HS-5 (cell line): ENCODE measurements at regions not wholly inside any gene's neighbourhood (a gene's known extent, or its start where the extent isn't known, plus 50 kb on each side); places are given as distances from the start of the nearest gene placed in this dataset.
A peak's percentile ranks its signal among the peaks of the same experiment; 100 is the strongest.

Source experiments
- DNase-seq: peaks from one replicate; pipeline ENCODE4 v3.0.0-alpha.2; 2012; ENCODE audit warnings: low read depth

DNA sequence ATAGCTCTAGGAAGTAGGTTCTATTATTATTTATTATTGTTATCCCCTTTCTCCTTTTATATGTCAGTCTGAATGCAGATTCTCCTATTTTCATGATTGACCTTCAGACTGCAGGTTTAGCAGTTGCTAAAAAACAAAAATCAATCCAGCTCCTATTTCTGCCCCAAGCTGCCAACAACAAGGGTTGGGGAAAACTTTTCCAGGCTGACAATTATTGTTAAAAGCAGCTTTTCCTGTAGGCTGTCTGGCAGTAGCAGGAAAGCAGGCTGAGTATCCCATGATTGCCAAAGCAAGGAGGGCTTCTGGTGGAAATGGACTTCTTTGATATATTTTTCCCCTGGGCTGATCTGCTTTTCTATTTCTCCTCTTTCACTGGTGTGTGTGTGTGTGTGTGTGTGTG is 78.0 kb upstream of the CTLA4 start:
- DNase-seq: no peak

- no peak for DNase-seq
Measured at GRCh38 chr2:203790134-203790852, 77.3 kb upstream of the CTLA4 start.

DNA sequence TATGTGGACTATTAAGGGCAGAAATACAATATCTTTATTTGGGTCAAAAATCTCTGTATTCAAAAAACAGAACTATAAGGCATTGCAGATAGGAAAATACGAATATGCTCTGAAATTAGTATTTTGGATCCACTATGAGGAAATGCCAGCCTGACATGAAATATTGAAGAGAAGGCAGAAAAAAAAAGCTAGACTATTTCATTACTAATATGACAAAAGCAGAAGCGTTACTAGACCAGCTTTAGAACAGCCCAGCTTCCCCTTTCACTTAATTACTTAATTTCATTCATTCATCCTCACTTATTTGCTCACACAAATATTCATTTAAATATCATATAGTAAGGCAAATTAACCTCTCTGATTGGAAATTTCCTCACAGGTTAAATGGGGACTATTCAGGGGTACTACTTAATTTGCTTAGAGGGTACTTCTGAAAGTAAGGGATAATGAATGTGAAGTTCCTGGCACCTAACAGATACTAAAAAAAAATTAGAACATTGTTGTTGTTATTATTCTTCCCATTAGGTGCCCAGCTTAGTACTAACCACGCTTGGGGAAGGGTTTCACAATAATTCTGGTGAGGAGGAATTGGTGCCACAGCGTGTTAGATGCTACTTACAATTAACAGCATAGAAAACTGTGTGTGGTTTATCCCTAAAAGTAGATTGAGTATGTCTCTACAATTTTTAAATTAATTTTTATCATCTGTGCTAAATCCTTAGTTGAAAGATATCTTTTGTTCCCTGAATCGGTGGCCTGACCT is 71.1 kb upstream of the CTLA4 start:
- no peak for DNase-seq

GRCh38 chr2:203797276-203797675 is 70.3 kb upstream of the CTLA4 start:
- no peak for DNase-seq

- no peak for DNase-seq
Measured at GRCh38 chr2:203797712-203798111, 69.9 kb upstream of the CTLA4 start.

- DNase-seq: no peak
Measured at GRCh38 chr2:203798296-203799087, 69.1 kb upstream of the CTLA4 start.

DNA sequence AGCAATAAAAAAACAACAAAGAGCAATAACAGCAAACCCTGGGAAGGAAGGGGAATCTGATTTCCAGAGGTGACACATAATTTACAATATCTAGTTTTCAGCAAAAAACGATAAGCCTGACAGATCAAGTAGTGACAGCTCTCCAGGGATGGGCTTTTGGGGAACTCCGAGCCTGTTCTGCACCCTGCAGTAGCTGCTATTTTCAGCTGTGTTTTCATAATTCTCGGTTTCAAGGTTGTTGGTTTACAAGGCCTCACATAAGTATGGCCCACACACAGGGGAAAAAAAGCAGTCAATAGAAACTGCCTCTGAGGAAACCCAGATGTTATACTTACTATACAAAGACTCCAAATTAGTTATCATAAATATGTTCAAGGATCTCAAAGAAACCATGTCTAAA is 67.7 kb upstream of the CTLA4 start:
- DNase-seq: no peak

DNA sequence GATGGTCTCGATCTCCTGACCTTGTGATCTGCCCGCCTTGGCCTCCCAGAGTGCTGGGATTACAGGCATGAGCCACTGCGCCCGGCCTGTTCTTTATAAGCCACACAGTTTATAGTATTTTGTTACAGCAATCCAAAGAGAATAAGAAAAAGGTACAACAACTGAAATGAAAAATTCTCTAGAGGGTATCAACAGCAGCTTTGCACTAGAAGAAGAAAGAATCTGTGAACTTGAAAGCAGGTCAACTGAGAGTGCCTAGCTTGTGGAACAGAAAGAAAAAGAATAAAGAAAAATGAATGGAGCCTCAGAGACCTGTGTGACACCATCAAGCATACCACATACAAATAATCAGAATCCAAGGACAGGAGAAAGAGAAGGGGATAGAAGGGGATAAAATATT is 66.8 kb upstream of the CTLA4 start:
- no peak for DNase-seq

DNA sequence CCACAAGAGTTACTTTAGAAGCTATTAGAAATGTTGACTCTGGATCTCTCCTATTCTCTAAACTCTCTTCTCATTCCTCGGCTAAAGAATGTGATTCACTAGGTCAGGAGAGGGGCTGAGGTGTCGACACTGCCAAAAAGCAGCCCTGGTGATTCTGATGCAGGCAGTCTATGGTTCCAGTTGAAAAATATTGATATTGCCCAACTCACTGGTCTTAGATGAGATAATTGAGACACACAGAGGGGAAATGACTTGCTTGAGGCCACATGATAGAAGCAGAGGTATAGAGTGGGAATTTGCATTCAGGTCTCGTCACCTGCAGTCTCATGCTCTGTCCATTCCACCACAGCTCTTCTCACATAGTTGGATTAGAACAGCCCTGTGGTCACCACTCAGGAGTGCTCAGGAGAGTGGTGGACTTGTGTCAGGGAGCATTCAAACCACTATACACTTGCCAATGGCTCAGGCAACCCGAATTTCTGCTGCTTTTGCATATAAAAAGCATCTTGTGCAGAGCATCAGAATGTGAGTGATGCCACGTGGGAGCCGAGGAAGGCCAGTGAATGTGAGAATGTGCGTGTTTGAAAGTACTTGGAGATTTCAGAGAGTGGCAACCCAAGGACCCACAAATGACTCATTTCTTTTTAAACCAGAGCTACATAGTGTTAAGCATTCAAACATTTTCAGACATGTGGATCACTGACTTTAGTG is 65.1 kb upstream of the CTLA4 start:
- no peak for DNase-seq

- DNase-seq: no peak
Measured at GRCh38 chr2:203803053-203803429, 64.5 kb upstream of the CTLA4 start.

DNA sequence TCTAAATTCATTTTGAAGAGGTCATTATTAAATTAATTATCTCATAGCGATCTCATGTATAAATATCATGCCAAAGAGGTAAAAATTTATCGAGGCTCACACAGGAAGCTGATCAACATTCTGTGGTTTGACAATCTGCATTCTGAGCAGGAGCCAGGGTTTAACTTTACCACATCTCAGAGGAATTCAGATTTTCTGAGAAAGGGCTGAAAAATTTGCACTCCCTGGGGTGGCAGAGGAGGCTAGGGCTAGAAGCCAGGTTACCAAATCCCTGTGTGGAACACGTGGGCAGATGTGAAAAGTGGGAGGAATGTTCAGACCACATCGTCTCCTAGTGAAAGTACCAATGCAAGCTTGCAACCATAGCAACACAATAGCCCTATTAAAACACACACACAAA is 63.5 kb upstream of the CTLA4 start:
- peak; percentile 97 for DNase-seq

- no peak for DNase-seq
Measured at GRCh38 chr2:203804764-203805485, 62.6 kb upstream of the CTLA4 start.

GRCh38 chr2:203805486-203805838 is 62.1 kb upstream of the CTLA4 start:
- DNase-seq: no peak

DNA sequence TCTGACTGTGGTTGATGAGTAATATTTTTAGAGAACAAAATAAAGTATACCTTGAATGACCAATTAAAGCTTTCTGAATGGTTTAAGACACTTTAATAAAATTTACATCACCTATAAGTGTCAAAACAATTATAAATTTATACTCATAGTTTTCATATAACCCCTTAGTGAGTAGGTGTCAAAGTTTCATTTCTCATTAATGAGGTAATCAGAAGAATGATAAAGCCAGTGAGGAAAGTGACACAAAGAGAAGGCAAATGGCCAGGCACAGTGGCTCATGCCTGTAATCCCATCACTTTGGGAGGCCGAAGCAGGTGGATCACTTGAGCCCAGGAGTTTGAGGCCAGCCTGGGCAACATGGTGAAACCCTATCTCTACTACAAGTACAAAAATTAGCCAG is 60.8 kb upstream of the CTLA4 start:
- no peak for DNase-seq

- DNase-seq: peak; percentile 93
Measured at GRCh38 chr2:203808046-203808750, 59.4 kb upstream of the CTLA4 start.

- DNase-seq: peak; percentile 46
Measured at GRCh38 chr2:203809084-203809521, 58.5 kb upstream of the CTLA4 start.

DNA sequence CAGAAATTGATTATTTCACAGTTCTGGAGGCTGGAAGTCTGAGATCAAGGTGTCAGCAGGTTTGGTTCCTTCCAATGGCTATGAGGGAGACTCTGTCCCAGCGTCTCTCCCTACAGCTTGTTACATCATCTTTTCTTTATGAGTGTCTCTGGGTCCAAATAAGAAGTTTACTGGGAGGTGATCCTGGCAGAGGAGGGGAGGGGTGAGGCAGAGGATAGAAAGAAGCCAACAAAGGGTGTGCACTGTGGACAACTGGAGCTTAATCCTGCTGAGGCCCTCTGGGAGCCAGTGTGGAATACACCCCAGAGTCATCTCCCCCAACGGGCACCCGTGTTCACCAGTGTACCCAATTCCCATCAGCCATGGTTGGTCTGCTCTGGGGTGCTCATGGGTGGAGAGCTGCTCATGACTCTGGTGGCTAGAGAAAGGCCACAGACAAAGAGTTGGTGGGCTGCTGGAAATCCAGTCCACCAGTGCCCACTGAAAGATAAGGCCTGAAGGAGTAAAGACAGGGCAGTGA is 57.5 kb upstream of the CTLA4 start:
- DNase-seq: no peak

DNA sequence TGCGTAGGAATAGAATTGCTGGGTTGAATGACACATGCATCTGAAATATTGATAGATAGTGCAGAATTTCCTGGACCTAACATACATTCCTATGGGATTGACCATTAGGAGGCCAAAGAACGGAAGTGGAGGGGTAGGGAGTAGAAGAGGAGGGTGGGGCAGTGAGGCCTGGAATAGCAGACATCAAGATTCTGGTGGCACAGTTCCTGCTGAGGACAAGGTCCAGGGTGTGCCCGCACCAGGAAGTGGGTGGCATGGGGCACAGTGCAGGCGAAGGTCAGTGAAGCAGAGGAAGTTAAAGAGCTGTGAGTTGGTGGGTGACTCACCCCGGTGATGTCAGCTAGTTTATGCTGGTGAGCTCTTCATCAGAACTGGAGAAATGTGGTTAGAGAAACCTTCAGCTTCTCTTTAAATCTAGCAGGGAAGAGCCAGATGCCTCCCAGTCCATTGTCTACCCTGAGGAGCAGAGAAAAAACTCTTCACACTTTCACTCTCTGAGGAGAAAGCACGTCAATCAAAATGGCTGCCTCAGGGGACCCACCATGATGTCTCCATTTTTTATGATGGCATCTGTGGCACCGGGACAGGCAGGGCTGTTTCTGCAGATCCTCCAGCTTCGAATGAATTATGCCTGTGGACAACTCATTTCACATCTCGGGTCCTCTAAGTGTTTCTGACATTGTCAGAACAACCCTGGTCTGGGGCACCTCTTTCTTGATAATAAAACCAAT is 55.9 kb upstream of the CTLA4 start:
- DNase-seq: peak; percentile 96

DNA sequence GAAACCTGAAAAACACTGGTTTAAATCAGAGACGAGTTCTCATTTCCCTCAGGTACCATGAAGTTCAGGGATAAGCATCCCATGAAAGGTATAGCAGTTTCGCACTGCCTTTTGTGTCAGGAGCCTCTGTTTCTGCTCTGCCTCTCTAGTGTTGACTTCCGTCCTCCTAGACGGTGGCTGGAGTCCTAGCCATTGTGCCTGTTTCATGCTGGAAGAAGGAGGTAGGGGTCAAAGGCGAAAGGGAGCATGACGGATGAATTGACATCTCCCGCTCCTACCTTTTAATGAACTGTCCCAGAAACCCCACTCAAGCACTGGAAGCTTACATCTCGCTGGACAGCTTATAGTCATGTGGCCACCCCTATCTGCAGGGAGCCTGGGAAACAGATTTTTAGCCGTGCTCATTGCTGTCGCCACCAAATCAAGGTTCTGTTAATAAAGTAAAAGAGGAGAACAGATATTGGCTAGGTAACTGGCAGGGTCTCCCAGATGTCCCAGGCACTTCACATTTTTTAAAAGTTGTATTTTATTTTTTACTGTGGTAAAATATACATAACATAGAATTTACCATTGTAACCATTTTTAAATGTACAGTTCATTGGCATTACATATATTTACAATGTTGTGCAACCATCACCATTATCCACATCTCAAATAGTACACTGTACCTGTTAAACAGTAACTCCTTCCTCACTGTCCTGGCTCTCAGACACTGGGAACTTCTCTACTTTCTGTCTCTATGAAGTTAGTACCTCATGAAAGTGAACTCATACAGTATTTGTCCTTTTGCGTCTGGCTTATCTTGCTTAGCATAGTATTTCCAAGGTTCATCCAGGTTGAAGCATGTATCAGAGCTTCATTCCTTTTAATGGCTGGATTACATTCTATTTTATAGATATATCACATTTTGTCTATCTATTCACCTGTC is 55.0 kb upstream of the CTLA4 start:
- no peak for DNase-seq
